Activated CD8-positive, alpha-beta memory T cell treated with anti-CD3 and anti-CD28 coated beads for 24 hours (primary cell): ENCODE measurements at regions not wholly inside any gene's neighbourhood (a gene's known extent, or its start where the extent isn't known, plus 50 kb on each side); places are given as distances from the start of the nearest gene placed in this dataset.
"Not testable (repeated sequence)": the region's sequence is repeated elsewhere in the genome, so short reads cannot be mapped to it uniquely, and the experiment has no call there.

Experiments
- DNase-seq: peaks from one replicate; pipeline ENCODE4 v3.0.0-alpha.2; 2020

DNA sequence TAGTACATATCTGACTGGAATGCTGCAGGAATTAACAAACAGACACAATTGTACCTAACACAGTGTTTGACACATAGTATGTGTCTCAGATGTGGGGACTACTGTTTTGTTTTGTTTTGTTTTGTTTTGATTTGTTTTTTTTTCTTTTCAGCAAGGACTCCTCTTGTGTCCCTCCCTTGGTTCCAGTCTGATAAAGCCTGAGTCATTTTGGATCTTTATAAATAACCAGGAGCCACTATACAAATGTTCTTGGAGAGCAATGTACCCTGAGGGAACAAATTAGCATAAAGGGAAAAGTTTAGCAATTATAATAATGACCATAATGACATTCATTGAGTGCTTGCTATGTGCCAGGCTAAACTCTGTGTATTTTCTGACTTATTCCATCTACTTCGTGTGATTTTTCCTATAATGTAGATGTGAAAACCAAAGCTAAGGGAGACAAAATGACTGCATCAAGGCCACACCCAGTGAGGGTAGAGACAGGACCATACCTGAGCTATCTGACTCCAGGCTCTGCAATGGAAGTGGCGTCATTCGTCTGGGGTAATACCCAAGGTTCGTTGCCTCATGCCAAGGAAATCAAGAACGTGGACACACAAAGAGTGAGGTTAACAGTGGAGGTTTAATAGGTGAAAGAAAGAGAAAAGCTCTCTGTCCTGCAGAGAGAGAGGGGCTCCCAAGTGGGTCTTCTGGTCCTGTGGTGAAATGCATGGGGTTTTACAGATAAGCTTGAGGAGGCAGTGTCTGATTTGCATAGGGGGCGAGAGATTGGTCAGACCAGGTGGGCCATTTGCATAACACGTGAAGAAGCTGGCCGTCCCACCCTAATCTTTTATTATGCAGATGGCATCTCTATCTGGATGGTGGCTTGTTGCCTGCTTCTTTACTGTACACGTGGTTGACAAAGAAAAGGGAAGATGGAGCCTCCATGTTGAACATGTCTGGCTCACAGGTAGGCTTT lies 285.5 kb upstream of the SFSWAP start:
- no peak for DNase-seq

DNA sequence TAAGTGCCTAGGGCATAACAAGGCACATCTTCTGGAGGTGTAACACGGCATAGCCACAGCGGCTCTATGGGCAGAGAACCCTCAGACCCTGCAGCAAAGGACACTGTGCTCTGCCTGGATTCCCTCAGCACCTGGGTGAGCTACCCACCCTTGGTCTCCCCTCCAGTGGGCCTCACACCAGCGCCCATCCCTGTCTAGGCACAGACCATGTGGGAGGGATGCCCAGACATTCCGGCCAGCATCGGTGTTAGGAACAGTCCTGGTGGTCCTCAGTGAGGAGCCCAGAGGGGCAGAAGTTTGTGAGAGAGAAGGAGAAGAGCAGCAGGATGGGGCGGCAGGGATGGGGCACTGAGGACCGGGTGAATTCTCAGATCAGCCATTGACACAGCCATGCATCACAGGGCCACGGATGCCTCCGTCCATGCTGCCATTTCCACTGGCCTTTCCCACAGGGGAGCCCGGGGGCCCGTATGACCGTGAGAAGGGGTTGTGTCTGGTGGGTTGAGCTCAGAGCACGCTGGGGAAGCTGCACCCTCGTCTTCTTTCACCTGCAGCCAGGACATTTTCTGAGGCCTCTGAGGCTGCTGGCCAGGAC lies 282.7 kb upstream of the SFSWAP start:
- no peak for DNase-seq

- not testable (repeated sequence) for DNase-seq
Observed at GRCh38 chr12:131429221-131429620, 281.7 kb upstream of the SFSWAP start.

DNA sequence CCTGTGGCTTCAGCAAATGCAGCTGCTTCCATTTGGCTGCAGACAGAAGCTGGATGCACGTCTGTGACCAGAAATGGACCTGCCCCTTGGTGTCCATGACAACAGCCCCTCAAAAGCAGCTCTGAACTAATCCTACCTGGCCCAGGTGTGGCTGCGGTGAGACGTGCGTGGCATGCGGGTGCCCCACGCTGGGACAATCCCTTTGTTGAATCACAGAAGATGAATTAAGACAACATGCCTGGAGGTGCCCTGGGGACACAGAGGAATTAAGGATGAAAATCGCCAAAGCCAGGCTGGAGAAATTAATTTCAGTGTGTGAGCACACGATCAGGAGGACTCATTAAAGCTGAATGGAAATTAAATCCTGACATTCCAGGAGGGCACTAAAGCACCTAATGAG lies 281.2 kb upstream of the SFSWAP start:
- not testable (repeated sequence) for DNase-seq

DNA sequence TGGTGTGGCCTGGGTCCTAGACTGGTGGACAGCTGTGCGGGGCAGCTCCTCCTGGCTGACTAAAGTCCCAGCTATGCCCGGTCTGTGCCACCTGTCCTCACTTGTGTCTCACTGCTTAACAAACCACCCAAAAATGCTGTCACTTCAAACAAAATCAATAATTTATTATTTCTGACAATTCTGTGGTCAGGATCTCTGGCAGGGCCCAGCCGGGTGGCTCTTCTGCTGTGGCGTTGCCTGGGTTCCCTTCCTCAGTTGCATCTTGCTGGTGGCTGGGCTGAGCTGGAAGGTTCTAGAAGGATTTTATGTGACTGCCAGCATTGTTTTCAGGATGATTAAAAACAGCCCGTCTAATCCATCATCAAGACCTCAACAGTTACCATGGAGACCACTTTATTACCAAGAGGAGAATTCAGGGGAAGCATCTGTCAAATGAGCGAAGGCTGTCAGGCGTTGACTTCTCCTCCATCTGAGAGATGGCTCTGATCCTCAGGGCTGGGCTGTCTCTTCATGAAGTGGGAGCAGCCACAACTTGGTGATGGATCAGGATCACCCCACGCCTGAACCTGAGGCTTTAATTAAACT lies 280.6 kb upstream of the SFSWAP start:
- no peak for DNase-seq

DNA sequence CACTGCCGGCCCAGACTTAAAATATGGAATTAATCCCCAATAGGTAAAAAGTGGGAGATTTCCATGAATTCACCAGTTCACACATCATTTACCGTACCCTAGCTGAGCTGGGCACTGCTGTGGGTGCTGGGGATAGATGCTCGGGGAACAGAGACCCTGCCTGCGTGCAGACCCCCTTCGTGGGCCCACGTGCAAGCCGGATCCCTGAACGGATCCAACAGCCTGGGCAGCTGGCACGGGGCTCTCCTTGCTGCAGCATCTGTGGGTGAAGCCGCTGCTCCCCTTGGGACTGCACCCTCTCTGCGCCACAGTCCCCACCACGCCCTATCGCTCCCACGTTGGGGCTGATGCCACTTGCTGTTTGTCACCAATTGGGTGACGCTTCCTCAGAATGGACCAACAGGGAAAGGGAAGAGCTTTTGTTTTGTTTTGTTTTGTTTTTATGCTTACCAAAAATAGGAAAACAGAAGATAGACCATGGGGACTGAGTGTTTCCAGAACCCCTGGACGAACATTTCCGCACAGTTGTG lies 279.7 kb upstream of the SFSWAP start:
- not testable (repeated sequence) for DNase-seq

GRCh38 chr12:131432532-131433260 lies 278.2 kb upstream of the SFSWAP start:
- no peak for DNase-seq

- DNase-seq, result no peak
Observed at GRCh38 chr12:131434208-131435125, 276.4 kb upstream of the SFSWAP start.

GRCh38 chr12:131436922-131437705 lies 273.8 kb upstream of the SFSWAP start:
- no peak for DNase-seq

DNA sequence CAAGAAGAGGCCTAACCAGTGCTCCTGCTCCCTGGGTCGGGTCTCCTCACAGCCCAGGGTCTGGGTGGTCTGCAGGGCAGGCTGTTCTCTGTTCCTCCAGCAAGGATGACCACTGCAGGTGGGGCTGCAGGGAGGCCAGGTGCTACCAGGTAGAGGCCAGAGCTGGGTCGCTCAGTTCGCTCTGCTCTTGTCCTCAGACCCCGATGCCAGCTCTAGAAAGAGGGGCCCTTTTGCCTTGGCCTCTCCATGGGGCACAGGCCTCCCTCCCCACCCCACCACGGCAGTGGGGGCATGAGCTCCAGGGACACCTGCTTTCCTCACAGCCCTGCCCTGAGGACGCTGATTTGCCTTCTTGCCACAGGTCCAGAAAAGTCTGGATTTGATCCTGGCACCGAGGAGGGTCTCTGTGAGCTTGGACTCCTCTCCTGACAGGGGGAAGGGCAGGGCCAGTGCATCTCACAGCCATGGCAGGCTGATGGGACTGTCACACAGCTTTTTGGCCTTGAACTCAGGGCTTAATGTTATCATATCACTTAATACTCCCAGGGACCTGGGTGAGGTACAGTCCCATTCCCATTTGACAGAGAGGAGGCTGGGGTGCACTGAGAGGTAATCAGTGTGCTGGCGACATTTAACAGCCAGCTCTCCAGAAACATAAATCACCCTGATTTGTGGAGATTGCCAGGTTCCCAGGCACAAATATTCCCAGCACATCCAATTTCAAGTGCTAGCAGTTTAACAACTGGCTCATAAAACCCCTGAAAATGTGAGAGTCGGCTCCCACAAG lies 273.0 kb upstream of the SFSWAP start:
- DNase-seq, result no peak

DNA sequence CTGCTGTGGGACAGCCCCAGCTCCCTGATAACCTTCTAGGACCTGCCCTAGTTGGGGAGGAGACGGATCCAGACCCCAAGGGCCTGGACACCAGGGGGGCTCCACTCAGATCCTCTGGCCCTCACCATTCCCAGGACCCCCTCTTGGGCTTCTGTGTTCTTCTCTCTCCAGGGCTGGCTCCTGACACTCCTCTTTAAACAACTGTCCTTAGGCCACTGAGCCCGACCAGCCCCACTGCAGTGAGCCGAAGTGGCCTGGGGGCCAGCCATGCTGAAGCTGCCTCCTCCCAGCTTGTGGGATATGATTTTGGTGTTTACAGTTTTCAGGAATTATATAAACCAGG lies 272.4 kb upstream of the SFSWAP start:
- DNase-seq, result not testable (repeated sequence)

GRCh38 chr12:131438881-131439280 lies 272.0 kb upstream of the SFSWAP start:
- no peak for DNase-seq

- DNase-seq, result not testable (repeated sequence)
Observed at GRCh38 chr12:131439752-131440151, 271.1 kb upstream of the SFSWAP start.

GRCh38 chr12:131440209-131441059 lies 270.5 kb upstream of the SFSWAP start:
- not testable (repeated sequence) for DNase-seq

DNA sequence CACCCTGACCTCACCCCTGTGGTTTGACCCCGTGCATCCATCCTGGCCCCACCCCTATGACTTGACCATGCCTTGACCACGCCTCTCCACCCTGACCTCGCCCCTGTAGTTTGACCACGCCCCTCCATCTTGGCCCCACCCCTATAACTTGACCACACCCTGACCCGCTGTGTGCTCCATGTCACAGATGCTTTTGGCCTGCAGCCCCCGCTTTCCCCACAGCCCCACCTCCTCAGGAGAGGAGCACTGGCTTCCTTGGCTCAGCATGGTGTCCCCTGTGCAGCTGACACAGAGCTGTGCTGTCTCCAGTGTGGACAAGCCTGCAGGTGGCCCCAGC lies 269.9 kb upstream of the SFSWAP start:
- DNase-seq, result no peak

DNA sequence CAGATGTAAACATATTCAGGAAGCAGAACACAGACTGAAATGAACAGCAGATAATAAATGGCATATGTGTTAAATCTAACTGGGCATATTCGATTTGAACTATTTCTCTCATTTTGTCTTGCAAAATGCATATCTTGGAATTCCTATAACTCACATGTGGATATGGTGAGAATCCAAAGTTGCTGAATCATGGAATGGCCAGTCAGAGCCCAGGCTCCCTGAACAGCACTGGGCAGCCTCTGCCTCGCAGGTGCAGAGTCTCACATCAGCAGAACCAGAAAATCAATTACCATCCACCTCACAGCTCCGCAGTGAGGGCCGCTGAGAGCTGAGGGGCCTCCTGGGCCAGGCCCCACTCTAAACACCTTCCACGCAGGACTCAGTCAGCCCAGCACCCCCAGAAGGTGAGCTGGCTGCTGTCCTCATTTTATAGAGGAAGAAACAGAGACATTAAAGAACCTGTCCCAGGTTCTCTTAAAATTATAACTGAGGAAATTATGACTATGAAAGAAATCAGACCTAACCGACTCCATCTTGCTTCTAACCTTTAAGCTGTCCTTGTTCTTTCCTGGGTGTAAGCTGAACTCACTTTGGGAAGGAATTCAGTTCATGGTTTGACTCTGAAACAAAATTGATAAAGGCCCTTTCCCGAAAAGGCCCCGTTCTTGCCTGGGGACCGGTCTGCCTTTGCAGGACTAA lies 269.1 kb upstream of the SFSWAP start:
- no peak for DNase-seq

GRCh38 chr12:131442337-131442918 lies 268.5 kb upstream of the SFSWAP start:
- no peak for DNase-seq
